ENCODE measurements at regions not wholly inside any gene's neighbourhood (a gene's known extent, or its start where the extent isn't known, plus 50 kb on each side); places are given as distances from the start of the nearest gene placed in this dataset.

DNA sequence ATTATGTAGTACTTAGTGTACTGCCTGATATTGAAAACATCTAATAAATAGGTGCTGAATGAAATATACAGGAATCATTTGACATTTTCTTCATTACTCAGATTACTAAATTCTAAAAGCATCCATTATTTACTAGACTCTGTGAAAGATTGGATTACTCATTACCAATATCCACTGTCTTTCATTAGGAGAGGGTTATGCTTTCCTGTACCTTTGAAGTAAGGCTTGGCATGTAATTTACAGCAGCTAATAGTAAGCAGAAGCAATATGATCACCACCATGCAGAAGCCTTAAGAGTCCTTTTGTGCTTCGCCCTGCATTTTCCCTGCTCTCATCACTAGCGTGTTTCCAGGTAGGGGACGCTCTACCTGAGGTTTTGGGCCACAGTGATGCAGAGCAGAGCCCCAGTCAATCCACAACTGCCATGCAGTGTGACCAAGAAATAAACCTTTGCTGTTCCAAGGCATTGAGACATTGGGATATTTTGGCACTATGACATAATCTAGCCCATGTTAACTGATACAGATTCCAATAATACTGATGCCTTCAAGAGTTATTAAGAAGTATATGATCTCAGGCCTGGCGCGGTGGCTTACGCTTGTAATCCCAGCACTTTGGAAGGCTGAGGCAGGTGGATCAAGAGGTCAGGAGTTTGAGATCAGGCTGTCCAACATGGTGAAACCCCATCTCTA lies 502.8 kb upstream of the MARCKS start:
- TF ChIP-seq, protein P1, sequence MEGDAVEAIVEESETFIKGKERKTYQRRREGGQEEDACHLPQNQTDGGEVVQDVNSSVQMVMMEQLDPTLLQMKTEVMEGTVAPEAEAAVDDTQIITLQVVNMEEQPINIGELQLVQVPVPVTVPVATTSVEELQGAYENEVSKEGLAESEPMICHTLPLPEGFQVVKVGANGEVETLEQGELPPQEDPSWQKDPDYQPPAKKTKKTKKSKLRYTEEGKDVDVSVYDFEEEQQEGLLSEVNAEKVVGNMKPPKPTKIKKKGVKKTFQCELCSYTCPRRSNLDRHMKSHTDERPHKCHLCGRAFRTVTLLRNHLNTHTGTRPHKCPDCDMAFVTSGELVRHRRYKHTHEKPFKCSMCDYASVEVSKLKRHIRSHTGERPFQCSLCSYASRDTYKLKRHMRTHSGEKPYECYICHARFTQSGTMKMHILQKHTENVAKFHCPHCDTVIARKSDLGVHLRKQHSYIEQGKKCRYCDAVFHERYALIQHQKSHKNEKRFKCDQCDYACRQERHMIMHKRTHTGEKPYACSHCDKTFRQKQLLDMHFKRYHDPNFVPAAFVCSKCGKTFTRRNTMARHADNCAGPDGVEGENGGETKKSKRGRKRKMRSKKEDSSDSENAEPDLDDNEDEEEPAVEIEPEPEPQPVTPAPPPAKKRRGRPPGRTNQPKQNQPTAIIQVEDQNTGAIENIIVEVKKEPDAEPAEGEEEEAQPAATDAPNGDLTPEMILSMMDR (IDR thresholded peaks at IDR 0.05): no peak
- no peak for TF ChIP-seq POLR2A (IDR thresholded peaks at IDR 0.05)
